ENCODE measurements at regions not wholly inside any gene's neighbourhood (a gene's known extent, or its start where the extent isn't known, plus 50 kb on each side); places are given as distances from the start of the nearest gene placed in this dataset.

DNA sequence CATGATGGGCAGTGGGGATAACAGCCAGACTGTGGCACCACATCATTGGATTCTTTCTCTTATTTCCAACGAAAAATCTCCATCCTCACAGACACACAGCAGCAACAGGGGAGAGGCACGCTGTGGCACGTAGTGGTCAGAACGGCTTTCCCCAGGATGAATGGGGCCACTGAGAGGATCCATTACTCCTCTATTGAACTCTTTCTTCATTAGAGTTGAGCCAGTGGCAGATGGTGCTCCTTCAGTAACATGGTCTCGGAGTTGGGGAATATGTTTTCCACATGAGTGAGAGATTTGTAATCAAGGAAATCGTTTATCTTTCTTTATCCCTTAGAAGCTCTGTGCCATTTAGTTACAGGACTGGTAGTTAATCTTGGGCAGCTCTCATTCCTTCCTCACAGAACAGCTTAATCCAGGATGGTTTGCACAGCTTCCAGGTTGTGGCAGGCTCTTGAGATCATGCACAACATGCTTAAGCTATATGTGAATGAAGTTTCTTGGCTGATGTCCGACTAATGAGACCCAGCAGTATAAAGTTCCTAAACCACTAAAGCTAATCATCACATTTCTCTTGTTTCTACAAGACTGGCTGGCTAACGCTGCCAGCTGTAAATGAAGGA lies 180.5 kb upstream of the SLC10A2 start:
- TF ChIP-seq, protein P1, sequence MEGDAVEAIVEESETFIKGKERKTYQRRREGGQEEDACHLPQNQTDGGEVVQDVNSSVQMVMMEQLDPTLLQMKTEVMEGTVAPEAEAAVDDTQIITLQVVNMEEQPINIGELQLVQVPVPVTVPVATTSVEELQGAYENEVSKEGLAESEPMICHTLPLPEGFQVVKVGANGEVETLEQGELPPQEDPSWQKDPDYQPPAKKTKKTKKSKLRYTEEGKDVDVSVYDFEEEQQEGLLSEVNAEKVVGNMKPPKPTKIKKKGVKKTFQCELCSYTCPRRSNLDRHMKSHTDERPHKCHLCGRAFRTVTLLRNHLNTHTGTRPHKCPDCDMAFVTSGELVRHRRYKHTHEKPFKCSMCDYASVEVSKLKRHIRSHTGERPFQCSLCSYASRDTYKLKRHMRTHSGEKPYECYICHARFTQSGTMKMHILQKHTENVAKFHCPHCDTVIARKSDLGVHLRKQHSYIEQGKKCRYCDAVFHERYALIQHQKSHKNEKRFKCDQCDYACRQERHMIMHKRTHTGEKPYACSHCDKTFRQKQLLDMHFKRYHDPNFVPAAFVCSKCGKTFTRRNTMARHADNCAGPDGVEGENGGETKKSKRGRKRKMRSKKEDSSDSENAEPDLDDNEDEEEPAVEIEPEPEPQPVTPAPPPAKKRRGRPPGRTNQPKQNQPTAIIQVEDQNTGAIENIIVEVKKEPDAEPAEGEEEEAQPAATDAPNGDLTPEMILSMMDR (IDR thresholded peaks at IDR 0.05): no peak

GRCh38 chr13:103243495-103243894 lies 177.3 kb upstream of the SLC10A2 start:
- TF ChIP-seq, protein P1 (IDR thresholded peaks at IDR 0.05): no peak

DNA sequence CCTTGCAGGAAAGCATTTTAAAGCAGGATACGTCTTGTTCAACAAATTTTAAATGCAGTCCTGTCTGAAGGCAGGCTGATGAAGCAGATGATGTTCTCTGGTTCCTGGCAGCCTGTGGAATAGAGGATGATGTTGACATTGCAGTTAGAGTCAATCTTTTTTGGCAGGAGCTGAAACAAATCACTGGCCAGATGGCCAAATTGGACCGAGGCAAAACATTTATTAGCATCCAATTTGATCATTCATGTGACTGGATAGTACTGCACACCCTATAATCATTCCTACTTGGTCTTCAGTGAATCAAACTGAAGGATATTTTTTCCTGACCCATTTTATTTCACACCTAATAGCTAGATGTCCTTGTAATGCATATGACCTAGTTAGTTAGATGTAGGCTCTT lies 172.2 kb upstream of the SLC10A2 start:
- TF ChIP-seq, protein P1 (IDR thresholded peaks at IDR 0.05): no peak

- TF ChIP-seq, protein P1 (IDR thresholded peaks at IDR 0.05): no peak
Measured at GRCh38 chr13:103236213-103236612, 170.0 kb upstream of the SLC10A2 start.

- TF ChIP-seq, protein P1 (IDR thresholded peaks at IDR 0.05): no peak
Measured at GRCh38 chr13:103229674-103230073, 163.5 kb upstream of the SLC10A2 start.

DNA sequence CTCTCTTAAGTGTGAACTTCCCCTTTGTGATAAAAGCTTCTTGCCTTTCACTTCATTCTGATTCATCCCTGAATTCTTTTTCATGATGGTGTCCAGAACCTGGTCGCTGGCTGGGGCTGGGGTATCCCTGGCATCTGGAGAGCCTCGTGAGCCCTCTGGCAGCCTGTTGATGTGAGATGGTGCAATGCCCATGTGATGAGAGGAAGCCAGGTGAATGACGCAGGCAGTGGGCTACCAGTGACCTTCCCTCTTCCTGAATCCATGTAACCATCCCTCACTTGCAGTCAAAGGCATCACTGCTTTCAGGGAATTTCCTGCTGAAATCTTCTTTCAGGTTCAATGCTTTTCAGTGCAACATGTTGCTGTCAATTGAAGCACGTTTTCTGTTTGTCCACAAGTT lies 158.6 kb upstream of the SLC10A2 start:
- TF ChIP-seq, protein P1 (IDR thresholded peaks at IDR 0.05): no peak

- TF ChIP-seq, protein P1 (IDR thresholded peaks at IDR 0.05): no peak
Measured at GRCh38 chr13:103222683-103223082, 156.5 kb upstream of the SLC10A2 start.

GRCh38 chr13:103218253-103218652 lies 152.0 kb upstream of the SLC10A2 start:
- TF ChIP-seq, protein P1 (IDR thresholded peaks at IDR 0.05): no peak
